T-helper 2 cell treated with Interferon-gamma antibody and Interleukin-4, amounts not matched to agents 5 μg/mL and 100 μg/mL, for 36 hours (primary cell): ENCODE measurements at regions not wholly inside any gene's neighbourhood (a gene's known extent, or its start where the extent isn't known, plus 50 kb on each side); places are given as distances from the start of the nearest gene placed in this dataset.
"Not testable (repeated sequence)": the region's sequence is repeated elsewhere in the genome, so short reads cannot be mapped to it uniquely, and the experiment has no call there.

Experiments
- DNase-seq: peaks from one replicate; pipeline ENCODE4 v3.0.0; 2021; ENCODE audit warnings: low spot score
- H3K27ac Mint-ChIP-seq: one replicate; pipeline ENCODE4 v1.8.0; 2021; ENCODE audit warnings: mild to moderate bottlenecking, mixed read lengths
- H3K27me3 Mint-ChIP-seq: one replicate; pipeline ENCODE4 v1.8.0; 2021; ENCODE audit warnings: low read depth, mixed read lengths
- H3K36me3 Mint-ChIP-seq: one replicate; pipeline ENCODE4 v1.8.0; 2021; ENCODE audit warnings: low read depth, mixed read lengths
- H3K4me1 Mint-ChIP-seq: one replicate; pipeline ENCODE4 v1.8.0; 2021; ENCODE audit warnings: low read depth, mixed read lengths
- H3K4me3 Mint-ChIP-seq: one replicate; pipeline ENCODE4 v1.8.0; 2022; ENCODE audit warnings: mild to moderate bottlenecking, moderate library complexity, mixed read lengths
- H3K9me3 Mint-ChIP-seq: one replicate; pipeline ENCODE4 v1.8.0; 2021; ENCODE audit warnings: mixed read lengths

DNA sequence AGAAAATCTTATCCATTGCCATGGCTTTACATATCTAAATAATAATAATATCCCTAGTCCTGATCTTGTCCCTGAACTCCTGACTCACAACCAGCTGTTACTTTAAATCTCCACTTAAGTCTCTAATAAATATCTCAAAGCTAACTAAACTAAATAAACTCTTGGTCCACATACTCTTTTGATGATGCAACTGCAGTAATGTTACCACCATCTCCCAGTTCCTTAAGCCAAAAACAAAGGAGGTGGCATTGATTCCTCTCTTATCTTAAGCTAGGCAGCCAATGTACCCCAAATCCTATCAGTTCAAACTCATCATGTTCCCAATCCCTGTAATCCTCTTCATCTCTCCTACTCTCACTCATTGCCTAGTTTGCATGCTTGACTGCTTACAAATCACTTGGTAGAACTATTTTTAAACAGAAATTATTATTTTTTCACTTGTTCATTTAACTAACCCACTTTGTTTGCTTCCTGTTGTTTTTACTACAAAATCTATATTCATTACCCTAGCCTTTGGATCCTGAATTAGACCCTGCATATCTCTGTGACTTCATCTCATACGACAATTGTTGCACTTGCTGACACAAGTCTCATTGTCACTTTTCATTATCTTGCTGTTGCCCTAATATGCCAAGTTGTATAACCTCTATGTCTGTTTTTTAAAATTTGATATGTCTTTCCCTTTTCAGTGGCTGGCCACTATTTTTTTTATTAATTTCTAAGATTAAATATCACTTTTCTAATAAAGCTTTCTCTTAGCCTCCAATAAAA lies 462.2 kb downstream of the ZPLD1 start:
- Mint-ChIP-seq H3K36me3 (no peaks in the 10 kb centered on the region), H3K27ac (no peak overlapping the region), H3K27me3 (no peaks in the 10 kb centered on the region), H3K4me1 (no peaks in the 10 kb centered on the region), H3K9me3 (no peaks in the 10 kb centered on the region), H3K4me3 (no peak overlapping the region)
- DNase-seq: no peak

DNA sequence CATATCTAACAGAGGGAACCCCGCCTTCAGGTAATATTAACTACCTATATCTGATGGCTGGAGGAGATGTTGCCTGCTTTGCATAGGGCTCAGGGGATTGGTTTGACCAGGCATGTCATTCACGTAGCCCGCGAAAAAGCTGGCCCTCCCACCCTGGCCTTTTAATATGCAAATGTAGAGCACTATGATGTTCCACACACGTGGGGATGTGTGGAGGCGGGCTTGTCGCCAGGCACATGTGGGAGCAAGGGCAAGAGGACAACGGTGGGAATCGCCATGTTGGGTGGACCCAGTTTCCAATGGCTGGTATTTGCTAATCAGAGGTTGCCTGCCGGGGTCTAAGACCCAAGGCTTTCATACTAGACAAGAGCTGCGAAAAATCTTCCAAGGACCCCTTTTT lies 469.8 kb downstream of the ZPLD1 start:
- H3K27ac Mint-ChIP-seq: no peak overlapping the region
- H3K27me3 Mint-ChIP-seq: no peaks in the 10 kb centered on the region
- H3K4me1 Mint-ChIP-seq: no peaks in the 10 kb centered on the region
- DNase-seq: no peak
- H3K4me3 Mint-ChIP-seq: no peak overlapping the region
- no peaks in the 10 kb centered on the region for H3K36me3 Mint-ChIP-seq
- peaks cover 5% of the 10 kb centered on the region for H3K9me3 Mint-ChIP-seq

DNA sequence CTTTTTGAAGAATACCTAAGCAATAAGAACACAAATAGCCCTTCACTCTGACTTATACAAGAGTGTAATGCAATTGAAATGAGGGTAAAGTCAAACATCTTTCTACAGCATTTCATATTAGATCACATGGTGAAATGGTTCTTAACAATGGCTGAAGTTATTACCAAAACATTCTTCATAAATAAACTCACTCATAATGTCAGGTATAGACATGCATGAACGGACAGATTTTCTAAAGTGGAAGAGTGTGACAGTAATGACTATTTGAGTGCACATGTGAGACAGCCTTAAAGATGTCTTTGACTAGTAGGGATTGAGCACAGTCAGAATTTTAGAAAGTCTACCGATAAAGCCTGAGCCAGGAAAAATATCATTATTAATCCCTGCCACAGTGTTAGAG lies 471.0 kb downstream of the ZPLD1 start:
- H3K27me3 Mint-ChIP-seq: no peaks in the 10 kb centered on the region
- H3K27ac Mint-ChIP-seq: no peak overlapping the region
- H3K4me1 Mint-ChIP-seq: no peaks in the 10 kb centered on the region
- no peak for DNase-seq
- no peak overlapping the region for H3K4me3 Mint-ChIP-seq
- peaks cover 5% of the 10 kb centered on the region for H3K9me3 Mint-ChIP-seq
- H3K36me3 Mint-ChIP-seq: no peaks in the 10 kb centered on the region

DNA sequence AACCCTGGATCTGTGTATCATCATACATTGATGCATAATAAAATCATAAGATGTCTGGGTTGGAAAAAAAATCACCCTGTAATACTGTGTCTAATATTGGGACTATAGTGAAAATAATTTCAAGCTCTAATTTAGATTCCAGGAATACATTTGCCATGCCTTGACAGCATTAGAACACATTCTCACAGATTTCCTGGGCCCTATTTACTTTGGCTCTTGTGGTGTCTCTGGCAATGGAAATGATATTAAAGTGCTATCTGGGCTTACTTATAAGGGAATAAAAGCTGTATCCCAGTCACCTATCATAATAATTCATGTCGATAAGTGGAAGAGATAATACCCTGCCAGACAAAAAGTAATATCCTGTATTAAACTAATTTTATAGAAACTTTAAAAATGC lies 472.0 kb downstream of the ZPLD1 start:
- Mint-ChIP-seq H3K4me1 (no peaks in the 10 kb centered on the region), H3K4me3 (no peak overlapping the region), H3K27ac (no peak overlapping the region), H3K9me3 (peaks cover 5% of the 10 kb centered on the region), H3K36me3 (no peaks in the 10 kb centered on the region), H3K27me3 (no peaks in the 10 kb centered on the region)
- no peak for DNase-seq

DNA sequence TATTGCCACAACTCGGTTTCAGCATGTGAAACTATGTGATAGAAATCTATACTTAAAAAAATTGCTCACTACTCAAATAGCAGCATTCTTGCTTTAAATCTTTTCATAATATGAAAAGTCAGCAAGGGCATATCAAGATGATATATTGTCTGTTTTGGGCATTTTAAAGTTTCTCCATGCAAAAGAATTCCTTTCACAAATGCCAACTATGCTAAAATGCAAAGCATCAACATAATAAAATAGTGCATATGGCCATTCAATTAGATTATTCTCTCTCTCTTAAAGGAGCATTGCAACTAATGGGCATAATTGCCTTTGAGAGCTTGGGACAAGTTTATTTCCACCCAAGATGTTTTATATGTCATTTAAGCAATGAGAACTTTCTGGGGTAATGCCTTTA lies 475.1 kb downstream of the ZPLD1 start:
- no peak overlapping the region for H3K27ac Mint-ChIP-seq
- no peaks in the 10 kb centered on the region for H3K36me3 Mint-ChIP-seq
- H3K9me3 Mint-ChIP-seq: no peaks in the 10 kb centered on the region
- DNase-seq: no peak
- no peaks in the 10 kb centered on the region for H3K4me1 Mint-ChIP-seq
- no peaks in the 10 kb centered on the region for H3K27me3 Mint-ChIP-seq
- H3K4me3 Mint-ChIP-seq: no peak overlapping the region

DNA sequence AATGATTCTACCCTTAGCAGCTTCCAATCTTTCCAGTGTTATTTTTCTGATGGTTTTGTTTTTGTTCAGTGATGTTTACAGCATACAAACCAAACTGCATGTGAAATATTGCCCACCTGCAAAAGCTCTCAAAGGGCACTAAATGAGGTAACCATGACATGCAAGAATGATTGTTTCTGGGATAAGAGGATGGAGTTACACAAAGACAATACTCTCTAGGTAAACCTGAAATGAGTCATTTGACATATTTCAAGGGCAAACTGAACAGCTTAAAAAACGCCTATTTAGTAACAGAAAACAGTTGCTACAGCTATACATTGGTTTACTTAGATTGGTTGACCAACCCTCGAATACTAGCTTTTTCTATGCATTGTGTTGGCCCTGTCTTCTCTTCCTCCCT lies 481.7 kb downstream of the ZPLD1 start:
- Mint-ChIP-seq H3K36me3 (no peaks in the 10 kb centered on the region), H3K4me3 (no peak overlapping the region), H3K27me3 (no peaks in the 10 kb centered on the region), H3K9me3 (peaks cover 4% of the 10 kb centered on the region), H3K27ac (no peak overlapping the region), H3K4me1 (no peaks in the 10 kb centered on the region)
- no peak for DNase-seq

DNA sequence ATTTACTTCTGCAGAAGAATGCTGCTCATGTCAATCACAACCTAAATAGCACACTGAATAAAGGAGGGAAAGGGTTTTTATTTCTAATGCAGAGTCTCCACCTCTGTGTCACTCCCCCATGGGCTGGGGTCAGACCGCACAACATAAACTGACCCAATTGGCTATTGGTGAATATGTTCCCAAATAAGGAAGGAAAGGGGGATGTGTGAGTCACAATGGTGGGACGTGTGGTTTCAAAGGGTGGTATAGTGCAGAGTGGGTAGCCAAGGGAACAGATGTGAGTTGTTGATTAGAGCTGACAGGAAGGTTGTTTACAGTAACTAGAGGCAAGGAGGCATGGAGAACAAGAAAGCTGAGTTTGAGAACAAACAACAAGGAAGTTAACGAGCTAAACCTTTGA lies 491.8 kb downstream of the ZPLD1 start:
- DNase-seq: no peak
- Mint-ChIP-seq H3K36me3 (no peaks in the 10 kb centered on the region), H3K9me3 (peaks cover 33% of the 10 kb centered on the region)

DNA sequence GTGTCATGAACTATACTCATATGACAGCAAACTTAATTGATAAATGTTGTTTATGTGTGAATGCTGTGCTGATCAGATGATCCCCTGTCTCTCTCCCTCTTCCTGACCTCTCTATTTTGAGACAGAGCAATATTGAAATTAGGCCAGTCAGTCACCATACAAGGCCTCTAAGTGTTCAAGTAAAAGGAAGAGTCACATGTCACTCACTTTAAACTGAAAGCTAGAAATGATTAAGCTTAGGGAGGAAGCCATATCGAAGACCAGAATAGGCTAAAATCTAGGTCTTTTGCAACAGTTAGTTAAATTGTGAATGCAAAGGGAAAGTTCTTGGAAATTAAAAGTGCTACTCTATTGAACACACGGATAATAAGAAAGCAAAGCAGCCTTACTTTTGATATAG lies 498.6 kb downstream of the ZPLD1 start:
- no peak overlapping the region for H3K4me3 Mint-ChIP-seq
- no peak overlapping the region for H3K27ac Mint-ChIP-seq
- H3K9me3 Mint-ChIP-seq: peaks cover 10% of the 10 kb centered on the region
- H3K36me3 Mint-ChIP-seq: no peaks in the 10 kb centered on the region
- no peaks in the 10 kb centered on the region for H3K27me3 Mint-ChIP-seq
- H3K4me1 Mint-ChIP-seq: no peaks in the 10 kb centered on the region
- no peak for DNase-seq

More for the DNA sequence above, 491.8 kb downstream of the ZPLD1 start:
- Mint-ChIP-seq H3K27me3 (no peaks in the 10 kb centered on the region), H3K4me3 (no peak overlapping the region), H3K4me1 (no peaks in the 10 kb centered on the region), H3K27ac (no peak overlapping the region)

DNA sequence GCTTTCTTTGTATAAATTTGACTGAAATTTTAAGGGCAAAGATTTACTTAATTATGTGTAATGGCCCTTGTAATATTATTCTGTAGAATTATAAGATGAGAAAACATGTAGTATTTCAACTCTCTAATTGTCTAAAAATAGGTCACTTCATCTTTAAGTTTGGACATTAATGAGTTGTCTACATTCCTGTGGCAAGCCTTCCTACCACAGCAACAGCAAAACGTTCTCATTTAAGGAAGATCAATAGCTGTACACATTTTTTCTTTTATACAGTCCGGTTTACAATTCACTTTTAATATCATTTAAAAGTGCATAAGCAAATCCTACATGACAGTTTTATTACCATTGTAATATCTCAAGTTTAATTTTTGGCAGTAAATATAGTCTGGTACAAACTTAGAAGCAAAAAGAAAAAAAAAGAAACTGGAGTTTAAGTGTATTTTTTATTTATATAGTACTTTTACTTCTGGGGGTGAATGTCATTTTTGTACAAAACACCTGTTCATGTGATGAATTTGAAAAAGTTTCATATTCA lies 501.8 kb downstream of the ZPLD1 start:
- Mint-ChIP-seq H3K9me3 (peaks cover 10% of the 10 kb centered on the region), H3K4me3 (no peak overlapping the region), H3K36me3 (no peaks in the 10 kb centered on the region), H3K27ac (no peak overlapping the region), H3K4me1 (no peaks in the 10 kb centered on the region), H3K27me3 (no peaks in the 10 kb centered on the region)
- no peak for DNase-seq

DNA sequence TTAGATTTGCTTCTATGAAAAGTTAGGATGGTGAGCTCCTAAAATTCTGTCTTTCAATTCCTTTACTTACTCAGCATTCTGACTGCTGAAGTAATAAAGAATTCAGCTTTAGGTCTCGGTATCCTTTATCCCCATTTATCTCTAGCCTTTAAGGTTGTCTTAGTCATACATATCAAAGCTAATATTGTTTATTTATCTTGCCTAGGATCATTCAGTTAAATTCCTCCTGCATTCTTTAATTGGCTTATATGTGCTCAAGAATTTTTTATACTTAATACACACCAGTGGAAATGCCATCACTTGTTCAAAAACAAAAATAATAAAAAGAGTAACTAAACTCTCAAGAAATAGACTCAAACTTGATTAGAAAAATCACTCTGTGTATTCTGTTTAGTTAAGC lies 507.0 kb downstream of the ZPLD1 start:
- Mint-ChIP-seq H3K4me1 (no peaks in the 10 kb centered on the region), H3K27ac (no peak overlapping the region), H3K4me3 (no peak overlapping the region), H3K36me3 (no peaks in the 10 kb centered on the region), H3K27me3 (no peaks in the 10 kb centered on the region), H3K9me3 (no peaks in the 10 kb centered on the region)
- DNase-seq: no peak

DNA sequence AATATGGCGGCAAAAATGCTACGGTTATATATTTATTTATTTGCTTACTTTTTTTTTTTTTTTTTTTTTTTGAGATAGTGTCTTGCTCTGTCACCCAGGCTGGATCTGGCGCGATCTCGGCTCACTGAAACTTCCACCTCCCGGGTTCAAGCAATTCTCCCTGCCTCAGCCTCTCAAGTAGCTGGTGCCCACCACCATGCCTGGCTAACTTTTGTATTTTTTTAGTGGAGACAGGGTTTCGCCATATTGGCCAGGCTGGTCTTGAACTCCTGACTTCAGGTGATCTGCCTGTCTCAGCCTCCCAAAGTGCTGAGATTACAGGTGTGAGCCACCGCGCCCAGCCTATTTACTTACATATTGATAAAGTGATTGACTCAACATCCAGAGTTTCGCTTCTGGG lies 511.6 kb downstream of the ZPLD1 start:
- not testable (repeated sequence) for H3K4me1 Mint-ChIP-seq, H3K4me3 Mint-ChIP-seq, H3K27ac Mint-ChIP-seq, H3K36me3 Mint-ChIP-seq, DNase-seq, H3K9me3 Mint-ChIP-seq, H3K27me3 Mint-ChIP-seq

DNA sequence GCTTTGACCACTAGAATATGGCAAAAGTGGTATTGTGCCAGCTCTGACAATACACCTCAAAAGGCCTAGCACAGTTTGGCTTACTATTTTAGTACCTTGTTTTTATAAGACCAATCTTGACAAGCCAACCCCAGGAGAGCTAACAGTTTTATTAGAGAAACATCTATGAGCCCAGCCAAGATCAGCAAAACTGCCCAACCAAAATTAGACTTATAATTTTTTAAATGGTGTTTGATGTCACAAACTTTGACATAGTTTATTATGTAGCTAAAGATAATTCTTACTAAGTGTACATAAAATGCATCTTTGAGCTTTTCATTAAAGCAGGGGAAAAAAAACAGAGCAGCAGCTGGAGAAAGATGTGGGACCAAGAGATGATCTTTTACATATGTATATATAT lies 537.5 kb downstream of the ZPLD1 start:
- Mint-ChIP-seq H3K9me3 (peaks cover 4% of the 10 kb centered on the region), H3K27me3 (no peaks in the 10 kb centered on the region), H3K36me3 (no peaks in the 10 kb centered on the region), H3K4me1 (no peaks in the 10 kb centered on the region), H3K27ac (no peak overlapping the region), H3K4me3 (no peak overlapping the region)
- DNase-seq: no peak

DNA sequence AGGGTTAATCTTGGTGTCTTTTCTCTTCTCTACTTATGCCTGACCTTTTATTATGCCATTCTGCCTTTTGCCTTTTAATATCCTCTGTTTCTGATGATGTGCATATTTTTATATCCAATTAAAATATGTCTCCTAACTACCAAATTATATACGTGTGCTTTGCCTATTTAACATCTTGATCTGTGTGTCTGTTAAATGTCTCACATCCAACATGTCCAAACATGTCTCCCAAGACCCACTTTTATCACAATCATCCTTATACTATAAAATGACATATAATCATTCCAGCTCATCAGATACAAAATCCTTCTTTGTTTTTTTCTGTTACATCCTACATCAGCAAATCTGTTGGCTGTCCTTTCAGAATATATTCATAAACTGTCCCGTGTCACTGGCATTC lies 539.5 kb downstream of the ZPLD1 start:
- Mint-ChIP-seq H3K4me1 (no peaks in the 10 kb centered on the region), H3K36me3 (no peaks in the 10 kb centered on the region), H3K27ac (no peak overlapping the region)

DNA sequence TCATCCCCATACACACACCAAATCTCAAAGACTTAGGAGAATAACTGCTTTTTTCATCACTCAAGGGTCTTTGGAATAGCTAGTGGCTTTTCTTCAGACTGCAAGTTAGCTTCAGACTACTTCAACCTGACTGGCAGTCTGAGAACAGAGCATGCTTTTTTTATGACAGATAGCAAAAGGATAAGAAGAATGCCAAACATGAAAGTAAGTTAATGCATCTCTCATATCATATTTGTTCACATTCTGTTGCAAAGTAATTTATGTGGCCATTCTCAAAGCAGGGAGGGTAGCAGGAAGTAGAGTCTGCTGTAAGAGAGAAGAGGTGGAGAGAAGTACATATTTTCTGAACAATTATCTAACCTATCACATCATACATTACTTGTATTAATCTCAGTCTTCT lies 544.4 kb downstream of the ZPLD1 start:
- Mint-ChIP-seq H3K4me1 (no peaks in the 10 kb centered on the region), H3K9me3 (no peaks in the 10 kb centered on the region), H3K4me3 (no peak overlapping the region), H3K27ac (no peak overlapping the region), H3K36me3 (no peaks in the 10 kb centered on the region), H3K27me3 (no peaks in the 10 kb centered on the region)
- DNase-seq: no peak

More for the DNA sequence above, 539.5 kb downstream of the ZPLD1 start:
- Mint-ChIP-seq H3K9me3 (peaks cover 4% of the 10 kb centered on the region), H3K27me3 (no peaks in the 10 kb centered on the region), H3K4me3 (no peak overlapping the region)
- DNase-seq: no peak
